Activated CD8-positive, alpha-beta memory T cell treated with anti-CD3 and anti-CD28 coated beads, Interleukin-2, amount 10 ng/mL, durations not matched to agents 7 days and 5 days (primary cell): ENCODE measurements at regions not wholly inside any gene's neighbourhood (a gene's known extent, or its start where the extent isn't known, plus 50 kb on each side); places are given as distances from the start of the nearest gene placed in this dataset.

Experiments
- ATAC-seq: fragments of 150-1000 bp; cut with Tn5 transposase; one replicate; pipeline ENCODE4 v1.10.0; 2021; ENCODE audit warnings: moderate library complexity
- CTCF ChIA-PET: fragments of 350-600 bp; sonication (Branson Sonifier 250); formaldehyde crosslinking; loops from one replicate; lab custom pipeline; 2021; ENCODE audit warnings: antibody characterized with exemption; lab: Charles Lee
- DNase-seq: peaks from one replicate; pipeline ENCODE4 v3.0.0-alpha.2; 2020
- H3K27ac Mint-ChIP-seq: one replicate; pipeline ENCODE4 v1.8.0; 2021; ENCODE audit warnings: mild to moderate bottlenecking, mixed read lengths
- H3K27me3 Mint-ChIP-seq: one replicate; pipeline ENCODE4 v1.8.0; 2021; ENCODE audit warnings: mixed read lengths
- H3K36me3 Mint-ChIP-seq: one replicate; pipeline ENCODE4 v1.8.0; 2021; ENCODE audit warnings: mild to moderate bottlenecking, mixed read lengths
- H3K4me1 Mint-ChIP-seq: one replicate; pipeline ENCODE4 v1.8.0; 2021; ENCODE audit warnings: mixed read lengths
- H3K4me3 Mint-ChIP-seq: one replicate; pipeline ENCODE4 v1.8.0; 2021; ENCODE audit warnings: mild to moderate bottlenecking, moderate library complexity, mixed read lengths
- H3K9me3 Mint-ChIP-seq: one replicate; pipeline ENCODE4 v1.8.0; 2022; ENCODE audit warnings: low read depth, mixed read lengths

DNA sequence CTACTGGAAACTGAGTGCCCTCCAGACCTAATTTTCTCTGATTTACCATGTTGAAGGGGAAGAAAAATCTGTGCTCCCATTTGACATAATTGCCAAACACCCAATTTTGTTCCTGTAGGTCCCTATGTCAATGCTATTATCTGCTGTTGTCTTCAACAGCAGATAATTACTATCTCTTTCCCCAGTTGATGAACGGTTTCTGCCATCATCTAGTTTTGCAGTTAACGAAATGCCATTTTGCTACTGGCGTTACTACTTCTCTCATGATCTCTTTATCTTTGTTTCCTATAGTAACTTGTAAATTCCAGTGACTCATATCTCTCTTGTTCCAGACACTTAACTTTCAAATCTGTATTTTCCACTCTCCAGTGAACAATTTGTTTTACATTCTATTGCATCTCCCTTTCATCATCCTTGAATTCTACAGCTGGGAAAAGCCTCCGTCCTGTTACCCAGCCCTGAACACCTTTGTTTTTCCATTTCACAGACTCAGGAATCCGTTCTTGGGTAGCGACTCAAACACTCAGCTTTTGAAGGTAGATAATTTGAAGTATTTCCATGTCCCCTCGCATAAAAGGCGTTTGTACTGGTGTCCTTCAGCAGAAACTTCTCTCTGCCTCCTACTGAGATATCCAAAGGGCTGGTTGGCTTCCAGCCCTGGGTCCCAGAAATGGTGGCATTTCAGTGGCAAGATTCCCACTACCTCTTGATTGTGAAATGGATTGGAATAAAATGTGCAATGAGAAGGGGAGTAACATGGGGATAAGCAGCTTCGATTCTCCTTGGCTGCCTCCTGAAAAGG lies 111.7 kb downstream of the FOXB1 start:
- Mint-ChIP-seq H3K36me3 (no peaks in the 10 kb centered on the region), H3K4me3 (no peak overlapping the region), H3K27ac (no peak overlapping the region), H3K9me3 (peaks cover 2% of the 10 kb centered on the region), H3K27me3 (peaks cover 8% of the 10 kb centered on the region), H3K4me1 (peaks cover 27% of the 10 kb centered on the region)
- DNase-seq = no peak
- no peak for ATAC-seq
- CTCF ChIA-PET = interaction anchor here (0.9 kb wide), 1 partner anchor 391 kb away, joined by 3 read pairs; no protein-coding TSS in a partner anchor

DNA sequence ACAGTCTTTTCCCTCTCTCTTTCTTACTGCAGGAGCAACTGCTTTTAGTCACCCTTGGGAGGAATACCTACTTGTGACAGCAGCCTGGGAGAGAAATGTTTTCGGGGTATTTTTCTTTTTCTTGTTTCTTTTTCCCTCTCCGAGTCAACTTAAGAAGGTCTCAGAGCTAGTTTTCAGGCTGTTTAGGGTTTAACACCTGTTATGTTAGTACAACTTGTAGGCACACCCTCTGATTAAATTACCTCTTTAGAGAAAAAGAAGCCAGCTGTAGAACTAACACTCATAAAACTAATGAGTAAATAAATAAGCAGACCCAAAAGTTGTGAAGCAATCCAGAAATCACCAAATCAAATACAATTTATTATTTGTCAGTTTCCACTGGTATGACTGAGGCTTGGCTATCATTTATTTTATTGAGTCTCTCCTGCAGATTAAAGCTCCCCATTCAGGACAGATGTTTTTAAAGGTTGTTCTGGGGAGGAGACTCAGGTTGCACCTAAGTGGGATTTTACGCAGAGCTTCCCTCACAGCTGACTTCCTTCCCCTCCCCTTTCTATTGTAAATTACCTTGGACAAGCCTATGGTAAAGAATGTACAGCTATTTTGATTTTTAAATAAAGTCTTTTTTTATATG lies 112.5 kb downstream of the FOXB1 start:
- H3K9me3 Mint-ChIP-seq = peaks cover 2% of the 10 kb centered on the region
- H3K4me1 Mint-ChIP-seq = peaks cover 30% of the 10 kb centered on the region
- DNase-seq (no peak), ATAC-seq (no peak)
- H3K4me3 Mint-ChIP-seq = no peak overlapping the region
- CTCF ChIA-PET = interaction anchor here (0.9 to 1.4 kb wide), 2 partner anchors 11 to 392 kb away, joined by 3 to 4 read pairs; no protein-coding TSS in a partner anchor
- no peaks in the 10 kb centered on the region for H3K36me3 Mint-ChIP-seq
- peaks cover 8% of the 10 kb centered on the region for H3K27me3 Mint-ChIP-seq
- no peak overlapping the region for H3K27ac Mint-ChIP-seq

DNA sequence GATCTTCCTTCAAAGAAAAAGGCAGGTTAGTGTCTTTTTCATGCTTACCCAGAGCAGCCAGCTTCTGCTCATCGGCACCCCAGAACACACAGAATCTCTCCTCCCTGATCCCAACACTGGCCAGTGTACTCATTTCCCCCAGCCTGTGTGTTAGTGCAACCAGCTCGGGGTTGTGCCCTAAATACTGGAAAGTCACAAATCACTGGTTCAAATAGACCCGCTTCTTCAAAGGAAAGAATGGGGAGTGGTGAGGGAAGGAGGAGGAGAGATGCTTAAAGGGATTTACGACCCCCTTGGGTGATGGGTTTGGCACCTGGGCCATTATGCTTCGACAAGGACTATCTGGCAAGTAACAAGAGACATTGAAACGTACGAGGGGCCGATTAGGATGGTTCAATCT lies 114.0 kb downstream of the FOXB1 start:
- H3K9me3 Mint-ChIP-seq = peaks cover 2% of the 10 kb centered on the region
- no peak for DNase-seq
- no peak overlapping the region for H3K4me3 Mint-ChIP-seq
- CTCF ChIA-PET = interaction anchor here (0.6 kb wide), 1 partner anchor 38 kb away, joined by 3 read pairs; no protein-coding TSS in a partner anchor
- H3K4me1 Mint-ChIP-seq = peaks cover 43% of the 10 kb centered on the region
- no peak overlapping the region for H3K27ac Mint-ChIP-seq
- no peaks in the 10 kb centered on the region for H3K36me3 Mint-ChIP-seq
- peaks cover 8% of the 10 kb centered on the region for H3K27me3 Mint-ChIP-seq
- no peak for ATAC-seq

DNA sequence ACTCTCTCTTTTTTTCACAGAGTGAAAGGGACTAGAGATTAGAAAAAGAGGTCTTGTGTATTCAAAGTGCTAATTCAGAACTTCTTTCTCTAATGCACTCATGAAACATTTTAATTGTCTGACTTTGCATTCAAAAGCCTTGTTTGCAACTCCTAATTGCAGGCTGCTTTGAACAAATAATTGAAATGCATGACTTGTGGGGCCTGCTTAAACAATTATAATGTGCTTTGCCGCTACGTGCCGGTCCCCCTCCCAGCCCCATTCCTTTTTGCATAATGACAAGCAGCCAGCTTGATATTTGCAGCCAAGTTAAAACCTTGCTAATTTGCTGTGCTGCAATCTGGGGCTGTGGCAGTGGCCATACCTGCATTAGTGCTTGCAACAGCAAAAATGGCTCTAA lies 114.5 kb downstream of the FOXB1 start:
- DNase-seq = no peak
- Mint-ChIP-seq H3K36me3 (no peaks in the 10 kb centered on the region), H3K4me1 (peaks cover 43% of the 10 kb centered on the region), H3K4me3 (no peak overlapping the region), H3K27ac (no peak overlapping the region), H3K9me3 (peaks cover 2% of the 10 kb centered on the region), H3K27me3 (peaks cover 8% of the 10 kb centered on the region)
- CTCF ChIA-PET = no interaction called here
- no peak for ATAC-seq

DNA sequence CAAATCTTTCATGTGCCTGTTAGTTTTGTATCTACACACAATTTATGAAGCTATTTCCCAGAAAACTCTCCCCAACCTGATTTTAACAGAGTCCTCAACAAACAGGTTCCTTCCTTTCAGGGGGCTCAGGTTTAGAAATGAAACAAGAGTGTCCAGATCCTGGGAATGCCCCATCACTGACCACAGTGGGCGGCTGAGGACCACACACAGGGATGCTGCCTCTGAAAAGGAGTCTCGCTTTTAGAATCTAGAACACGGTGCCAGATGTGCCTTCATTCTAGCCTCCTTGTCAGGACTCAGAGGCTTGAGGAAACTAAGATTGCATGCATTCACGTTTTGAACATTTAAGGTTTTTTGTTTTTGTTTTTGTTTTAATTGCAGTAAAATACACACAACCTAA lies 115.0 kb downstream of the FOXB1 start:
- CTCF ChIA-PET = no interaction called here
- Mint-ChIP-seq H3K4me3 (no peak overlapping the region), H3K27me3 (peaks cover 8% of the 10 kb centered on the region), H3K9me3 (peaks cover 2% of the 10 kb centered on the region), H3K36me3 (no peaks in the 10 kb centered on the region), H3K4me1 (peaks cover 45% of the 10 kb centered on the region), H3K27ac (no peak overlapping the region)
- DNase-seq (no peak), ATAC-seq (no peak)

DNA sequence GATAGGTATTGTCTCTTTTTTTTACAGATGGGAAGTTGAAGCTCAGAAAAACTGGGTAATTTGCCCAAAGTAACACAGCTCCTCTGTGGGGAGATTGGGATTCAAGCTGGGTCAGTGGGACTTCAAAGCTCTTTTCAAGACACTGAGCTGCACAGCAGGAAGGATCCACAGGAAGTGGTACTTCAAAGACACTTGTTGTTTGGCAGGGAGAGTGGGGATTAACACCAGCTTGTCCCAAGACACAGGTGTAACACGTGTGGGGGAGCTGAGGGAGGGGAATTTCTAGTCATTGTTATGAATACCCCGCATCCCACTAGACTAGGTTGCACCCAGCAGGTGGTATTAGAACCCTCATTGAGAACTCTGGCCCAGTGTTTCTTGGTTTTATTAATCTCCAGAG lies 116.0 kb downstream of the FOXB1 start:
- peaks cover 51% of the 10 kb centered on the region for H3K4me1 Mint-ChIP-seq
- ATAC-seq = no peak
- no peaks in the 10 kb centered on the region for H3K9me3 Mint-ChIP-seq
- CTCF ChIA-PET = interaction anchor here (0.6 to 1.3 kb wide), 3 partner anchors 87 to 123 kb away, joined by 3 to 4 read pairs (median 3); partner anchors contain the start of gene FOXB1
- no peak overlapping the region for H3K4me3 Mint-ChIP-seq
- DNase-seq = no peak
- no peak overlapping the region for H3K27ac Mint-ChIP-seq
- peaks cover 5% of the 10 kb centered on the region for H3K27me3 Mint-ChIP-seq
- no peaks in the 10 kb centered on the region for H3K36me3 Mint-ChIP-seq

DNA sequence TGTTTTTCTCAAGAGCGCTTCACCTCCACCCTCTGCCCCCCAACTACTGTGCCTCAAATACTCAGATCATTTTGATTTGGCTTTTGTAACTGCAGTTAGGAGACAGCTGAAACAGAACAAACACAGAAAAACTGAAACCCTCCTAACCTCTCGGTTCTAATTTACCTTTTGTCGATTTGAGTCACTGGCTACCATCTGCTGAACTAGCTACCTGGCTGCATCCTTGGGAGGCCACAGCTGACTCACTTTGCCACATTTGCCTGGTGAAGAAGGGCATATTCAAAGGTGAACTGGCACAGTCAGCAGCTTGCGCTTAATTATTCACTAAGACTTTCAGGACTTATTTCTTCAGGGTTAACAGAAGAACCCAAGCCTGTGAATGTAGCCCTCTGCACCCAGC lies 117.7 kb downstream of the FOXB1 start:
- Mint-ChIP-seq H3K27ac (no peak overlapping the region), H3K27me3 (no peaks in the 10 kb centered on the region), H3K36me3 (no peaks in the 10 kb centered on the region), H3K4me3 (no peak overlapping the region), H3K4me1 (peaks cover 62% of the 10 kb centered on the region), H3K9me3 (no peaks in the 10 kb centered on the region)
- CTCF ChIA-PET = interaction anchor here (1.0 kb wide), 1 partner anchor 125 kb away, joined by 3 read pairs; no protein-coding TSS in a partner anchor
- peak; percentile 55 for ATAC-seq
- peak; percentile 52 for DNase-seq

DNA sequence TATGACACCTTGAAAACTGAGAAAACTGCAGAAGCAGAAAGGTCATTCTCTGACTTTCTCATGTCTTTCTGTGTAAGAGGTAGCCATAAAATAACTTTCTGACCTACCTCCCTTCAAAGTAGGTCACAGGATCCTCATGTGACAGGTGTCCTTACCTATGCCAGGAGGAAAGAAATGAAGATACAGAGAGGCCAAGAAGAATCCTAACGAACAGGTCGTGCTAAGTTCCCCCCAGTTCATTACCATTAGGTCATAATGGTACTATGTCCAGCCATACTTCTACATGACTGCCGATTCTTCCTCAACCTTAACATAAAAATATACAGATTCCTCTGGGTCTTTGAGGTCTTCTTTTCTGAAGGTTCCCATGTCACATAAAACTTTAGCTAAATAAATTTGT lies 118.6 kb downstream of the FOXB1 start:
- no peak overlapping the region for H3K4me3 Mint-ChIP-seq
- CTCF ChIA-PET = no interaction called here

DNA sequence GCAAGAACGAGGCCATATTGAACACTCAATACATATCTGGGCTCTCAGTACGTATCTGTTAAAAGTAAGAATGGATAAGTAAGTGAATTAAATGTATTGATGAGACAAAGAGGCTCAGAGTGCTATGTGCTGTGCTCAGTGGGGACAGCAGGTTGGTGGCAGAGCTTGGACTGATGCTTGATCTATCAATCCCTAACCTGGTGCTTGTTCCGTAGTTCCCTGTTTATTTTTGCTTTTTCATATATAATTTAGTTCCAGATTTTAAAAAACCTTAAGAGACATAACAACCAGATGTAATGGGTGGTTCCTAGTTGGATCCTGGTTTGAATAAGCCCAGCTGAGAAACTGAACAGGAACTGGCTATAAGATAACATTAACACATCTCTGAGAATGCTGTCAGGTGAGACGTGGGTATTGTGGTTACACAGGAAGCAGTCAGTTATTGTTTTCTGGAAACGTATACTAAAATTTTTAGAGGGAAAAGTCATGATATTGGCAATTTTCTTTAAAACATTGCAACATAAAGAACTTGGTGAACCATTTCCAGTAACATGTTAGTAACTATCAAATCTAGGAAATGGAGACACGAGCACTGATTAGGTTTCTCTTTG lies 120.5 kb downstream of the FOXB1 start:
- ATAC-seq (no peak), DNase-seq (no peak)
- no peaks in the 10 kb centered on the region for H3K9me3 Mint-ChIP-seq
- H3K4me3 Mint-ChIP-seq = no peak overlapping the region
- H3K27ac Mint-ChIP-seq = peak overlapping the region; percentile 15
- no peaks in the 10 kb centered on the region for H3K27me3 Mint-ChIP-seq
- CTCF ChIA-PET = interaction anchor here (1.0 to 1.4 kb wide), 3 partner anchors 10 to 127 kb away, joined by 3 to 4 read pairs (median 3); no protein-coding TSS in a partner anchor
- no peaks in the 10 kb centered on the region for H3K36me3 Mint-ChIP-seq
- peaks cover 81% of the 10 kb centered on the region for H3K4me1 Mint-ChIP-seq

More for the DNA sequence above, 118.6 kb downstream of the FOXB1 start:
- Mint-ChIP-seq H3K9me3 (no peaks in the 10 kb centered on the region), H3K27me3 (no peaks in the 10 kb centered on the region), H3K4me1 (peaks cover 71% of the 10 kb centered on the region), H3K36me3 (no peaks in the 10 kb centered on the region), H3K27ac (no peak overlapping the region)
- ATAC-seq (no peak), DNase-seq (no peak)

DNA sequence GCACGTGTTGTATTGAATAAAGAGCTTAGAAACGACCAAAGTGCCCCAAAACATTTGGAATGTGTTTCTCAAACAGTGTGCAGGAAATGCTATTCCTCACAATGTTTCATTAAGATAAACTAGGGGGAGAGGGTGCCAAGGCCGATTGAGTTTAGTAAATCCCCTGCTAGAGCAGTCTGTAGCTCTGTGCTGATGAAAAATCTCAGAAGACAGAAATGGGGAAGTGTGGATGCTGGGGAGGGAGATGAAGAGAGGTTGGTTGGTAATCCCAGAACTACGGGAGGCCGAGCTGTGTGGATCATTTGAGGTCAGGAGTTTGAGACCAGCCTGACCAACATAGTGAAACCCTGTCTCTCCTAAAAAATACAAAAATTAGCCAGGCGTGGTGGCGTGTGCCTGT lies 121.2 kb downstream of the FOXB1 start:
- no peak overlapping the region for H3K4me3 Mint-ChIP-seq
- DNase-seq (no peak), ATAC-seq (no peak)
- no peaks in the 10 kb centered on the region for H3K36me3 Mint-ChIP-seq
- no peak overlapping the region for H3K27ac Mint-ChIP-seq
- H3K4me1 Mint-ChIP-seq = peaks cover 75% of the 10 kb centered on the region
- CTCF ChIA-PET = interaction anchor here (1.0 to 1.4 kb wide), 4 partner anchors 9 to 128 kb away, joined by 3 to 4 read pairs (median 3); no protein-coding TSS in a partner anchor
- no peaks in the 10 kb centered on the region for H3K9me3 Mint-ChIP-seq
- no peaks in the 10 kb centered on the region for H3K27me3 Mint-ChIP-seq

DNA sequence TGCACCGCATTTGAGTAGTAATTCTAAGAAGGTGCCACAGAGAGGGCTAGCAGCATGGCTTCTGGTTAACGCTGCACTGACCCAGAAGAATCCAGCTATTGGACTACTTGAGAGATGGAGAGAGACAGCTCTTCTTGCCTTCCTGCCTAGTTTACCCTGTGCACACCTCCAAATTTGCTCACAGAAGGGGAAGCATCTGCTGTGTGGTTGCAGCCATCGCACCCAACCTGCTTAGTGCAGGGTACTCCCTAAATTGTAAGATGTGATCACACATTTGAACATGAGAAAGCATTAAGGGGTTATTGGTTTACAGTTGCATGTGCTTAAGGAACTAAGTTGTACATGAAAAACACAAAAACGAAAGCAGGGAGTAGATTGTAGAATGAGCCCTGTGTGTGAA lies 122.1 kb downstream of the FOXB1 start:
- H3K4me3 Mint-ChIP-seq = peak overlapping the region; percentile 80
- ATAC-seq (no peak), DNase-seq (no peak)
- no peaks in the 10 kb centered on the region for H3K27me3 Mint-ChIP-seq
- no peaks in the 10 kb centered on the region for H3K9me3 Mint-ChIP-seq
- H3K4me1 Mint-ChIP-seq = peaks cover 68% of the 10 kb centered on the region
- CTCF ChIA-PET = interaction anchor here (0.9 to 2.8 kb wide), 6 partner anchors 12 to 378 kb away, joined by 3 to 13 read pairs (median 3); no protein-coding TSS in a partner anchor
- no peaks in the 10 kb centered on the region for H3K36me3 Mint-ChIP-seq
- no peak overlapping the region for H3K27ac Mint-ChIP-seq

DNA sequence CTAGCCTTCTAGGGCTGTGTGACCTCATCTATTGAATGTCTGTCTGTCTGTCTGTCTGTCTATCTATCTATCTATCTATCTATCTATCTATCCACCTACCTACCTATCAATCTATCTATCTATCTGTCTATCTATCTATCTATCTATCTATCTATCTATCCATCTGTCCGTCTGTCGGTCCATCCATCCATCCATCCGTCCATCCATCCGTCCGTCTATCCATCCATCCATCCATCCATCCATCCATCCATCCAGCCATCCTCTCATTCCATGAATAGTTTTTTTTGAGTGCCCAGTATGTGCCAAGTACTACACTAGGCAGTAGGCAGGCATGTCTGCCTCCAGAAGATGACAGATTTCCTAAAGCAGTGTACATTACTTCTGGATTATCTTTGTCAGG lies 122.5 kb downstream of the FOXB1 start:
- Mint-ChIP-seq H3K4me3 (peak overlapping the region; percentile 80), H3K9me3 (no peaks in the 10 kb centered on the region), H3K27me3 (no peaks in the 10 kb centered on the region), H3K36me3 (no peaks in the 10 kb centered on the region), H3K27ac (peak overlapping the region; percentile 90), H3K4me1 (peaks cover 64% of the 10 kb centered on the region)
- no peak for ATAC-seq
- no peak for DNase-seq
- CTCF ChIA-PET = interaction anchor here (0.6 to 3.2 kb wide), 17 partner anchors 10 to 454 kb away, joined by 3 to 19 read pairs (median 4); partner anchors contain the start of gene FOXB1

DNA sequence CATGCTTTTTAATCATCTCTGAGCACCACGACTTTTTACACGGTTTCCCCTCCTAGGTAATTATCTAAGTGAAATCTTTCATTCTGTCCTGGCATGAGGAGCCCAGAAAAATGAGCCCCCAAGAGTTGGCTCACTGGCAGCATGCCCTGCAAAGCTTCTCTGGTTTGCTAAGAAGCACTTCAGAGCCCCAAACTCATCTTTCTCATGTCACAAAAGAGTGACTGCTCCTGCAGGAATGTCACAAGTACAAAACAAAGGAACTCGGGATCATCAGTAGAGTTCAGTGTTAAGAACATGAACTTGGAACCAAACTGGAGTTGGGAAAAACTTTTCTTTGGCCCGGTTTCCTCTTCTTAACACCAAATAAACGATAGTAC lies 123.9 kb downstream of the FOXB1 start:
- no peak for DNase-seq
- CTCF ChIA-PET = interaction anchor here (0.6 to 3.2 kb wide), 13 partner anchors 8 to 403 kb away, joined by 3 to 19 read pairs (median 5); partner anchors contain the start of gene FOXB1
- ATAC-seq = no peak
- Mint-ChIP-seq H3K36me3 (no peaks in the 10 kb centered on the region), H3K27me3 (peaks cover 4% of the 10 kb centered on the region), H3K4me3 (peak overlapping the region; percentile 80), H3K9me3 (no peaks in the 10 kb centered on the region), H3K4me1 (peaks cover 52% of the 10 kb centered on the region), H3K27ac (peak overlapping the region; percentile 90)
